K562 (cell line): ENCODE measurements at regions not wholly inside any gene's neighbourhood (a gene's known extent, or its start where the extent isn't known, plus 50 kb on each side); places are given as distances from the start of the nearest gene placed in this dataset.

ENCODE experiments used
- ATAC-seq: fragments of 200-7000 bp; cut with Tn5 transposase; 3 replicates; pipeline ENCODE4 v1.9.1; 2020; ENCODE audit warnings: moderate library complexity
- BruUV-seq: library from RNA; stranded (reverse); fragments of 400-500 nt; replicated peaks from 2 replicates; lab custom pipeline; 2021; lab: Mats Ljungman, UMichigan
- CTCF ChIA-PET: fragments of 300-600 bp; formaldehyde crosslinking; extraction: SDS; loops from one replicate; lab custom pipeline; 2021; ENCODE audit warnings: low intra/inter-chr PET ratio; lab: Yijun Ruan, JAX
- POLR2A ChIA-PET: fragments of 300-600, 350-650 bp; sonication (Branson Sonifier 250); formaldehyde crosslinking; extraction: SDS; loops from one replicate; lab custom pipeline; 2021; ENCODE audit warnings: antibody characterized with exemption, inconsistent platforms; lab: Yijun Ruan, JAX
- DNase-seq, 4 experiments: peaks; one replicate each; pipeline versions ENCODE4 v3.0.0 to v3.0.0-alpha.2; 2011 to 2018; ENCODE audit warnings: low spot score in 3 of 4, mixed read lengths in 3 of 4; ENCODE audit errors: extremely low read depth in 1 of 4
- FAIRE-seq: peaks from 2 replicates; lab custom pipeline; 2011; peaks lifted over from hg19 to GRCh38; lab: Jason Lieb, UNC
- H2AFZ ChIP-seq: 2 replicates; pipeline ENCODE4 v1.6.0; 2011; ENCODE audit warnings: low read depth, low read length, control low read depth, inconsistent platforms
- H3K27ac ChIP-seq: fragments of 200-600 bp; 3 replicates; pipeline ENCODE4 v1.8.0; 2011; ENCODE audit warnings: low read depth, mild to moderate bottlenecking, control low read depth, inconsistent platforms, low read length, moderate library complexity, mixed read lengths; ENCODE audit errors: extremely low read depth
- H3K27me3 ChIP-seq, 2 experiments: fragments of 300-600 bp in 1 of 2; 2 replicates in 1 of 2; 3 replicates in 1 of 2; pipeline versions ENCODE4 v1.6.0 to v1.8.0; 2011; ENCODE audit warnings: inconsistent platforms in 2 of 2, low read length in 2 of 2, mild to moderate bottlenecking in 1 of 2, mixed read lengths in 1 of 2, moderate library complexity in 1 of 2; ENCODE audit not compliant: control insufficient read depth in 2 of 2, insufficient read depth in 2 of 2
- H3K36me3 ChIP-seq: fragments of 300-600 bp; 3 replicates; pipeline ENCODE4 v1.8.0; 2011; ENCODE audit warnings: mild to moderate bottlenecking, low read length, inconsistent platforms; ENCODE audit not compliant: control insufficient read depth, insufficient read depth
- H3K4me1 ChIP-seq, 2 experiments: fragments of 200-600 bp in 1 of 2; replicated peaks in 1 of 2; 2 replicates in 1 of 2; 3 replicates in 1 of 2; pipeline versions ENCODE4 v1.5.1 to v1.8.0; 2011; ENCODE audit warnings: inconsistent platforms in 2 of 2, low read length in 2 of 2, mild to moderate bottlenecking in 1 of 2, mixed read lengths in 1 of 2, moderate library complexity in 1 of 2; ENCODE audit not compliant: control insufficient read depth in 2 of 2, insufficient read depth in 2 of 2
- H3K4me2 ChIP-seq: 2 replicates; pipeline ENCODE4 v1.6.1; 2011; ENCODE audit warnings: low read length, control low read depth, inconsistent platforms, mixed read lengths; ENCODE audit not compliant: insufficient read depth
- H3K4me3 ChIP-seq: fragments of 200-600 bp; sonication (generic), shearing (Covaris generic); 2 replicates; pipeline ENCODE4 v1.5.1; 2016; ENCODE audit warnings: control low read depth, inconsistent platforms
- H3K79me2 ChIP-seq: fragments of 200-600 bp; 3 replicates; pipeline ENCODE4 v1.8.0; 2011; ENCODE audit warnings: low read length, inconsistent platforms; ENCODE audit not compliant: control insufficient read depth, insufficient read depth
- H3K9ac ChIP-seq, 2 experiments: 2 replicates each; pipeline versions ENCODE4 v1.6.0 to v1.6.1; 2011; ENCODE audit warnings: low read depth in 2 of 2, low read length in 2 of 2, control low read depth in 1 of 2, inconsistent platforms in 1 of 2, mild to moderate bottlenecking in 1 of 2, mixed read lengths in 1 of 2; ENCODE audit not compliant: insufficient read depth in 1 of 2
- H3K9me1 ChIP-seq: one replicate; pipeline ENCODE4 v1.6.0; 2011; ENCODE audit warnings: inconsistent platforms, mild to moderate bottlenecking, low read length, moderate library complexity; ENCODE audit not compliant: control insufficient read depth, insufficient read depth
- H3K9me3 ChIP-seq: replicated peaks from 2 replicates; pipeline ENCODE4 v1.5.1; 2011; ENCODE audit warnings: low read depth, low read length, inconsistent platforms; ENCODE audit not compliant: control insufficient read depth, insufficient read depth
- H4K20me1 ChIP-seq: replicated peaks from 2 replicates; pipeline ENCODE4 v1.6.1; 2011; ENCODE audit warnings: low read length, inconsistent platforms, mixed read lengths; ENCODE audit not compliant: control insufficient read depth, insufficient read depth
- DDX20 ChIP-seq: fragments of 450-650 bp; IDR thresholded peaks from 2 replicates; pipeline ENCODE4 v1.6.1; 2016; ENCODE audit warnings: missing genetic modification characterization, low read depth, mild to moderate bottlenecking, missing compliant biosample characterization, moderate library complexity
- RBM15 ChIP-seq: fragments of 200-400 bp; formaldehyde crosslinking; IDR thresholded peaks from 2 replicates; pipeline ENCODE4 v1.6.1; 2018; ENCODE audit warnings: mild to moderate bottlenecking, low read length, moderate library complexity; ENCODE audit not compliant: insufficient read depth
- RERE ChIP-seq: sonication (generic); formaldehyde crosslinking; IDR thresholded peaks from 2 replicates; pipeline ENCODE4 v1.8.0; 2023; ENCODE audit warnings: missing genetic modification reagents, mild to moderate bottlenecking, borderline replicate concordance
- in situ Hi-C: fragments of 300-500 bp; cut with MboI; formaldehyde crosslinking; loops from 4 replicates; pipeline ENCODE4 v1.15.0; 2018; ENCODE audit warnings: inconsistent platforms, mixed read lengths
- intact Hi-C: fragments of 100-400 bp; cut with micrococcal nuclease; formaldehyde crosslinking; loops from 2 replicates; pipeline ENCODE4 v1.14.2; 2022

- FAIRE-seq (no peak), DNase-seq (no peak)
- Histone ChIP-seq H4K20me1 (no peaks in the 10 kb centered on the region), H3K27me3 (no peaks in the 10 kb centered on the region), H3K79me2 (no peaks in the 10 kb centered on the region), H3K4me2 (no peak overlapping the region)
- POLR2A ChIA-PET, result no interaction called here
- BruUV-seq, result no TSS peak
- TF ChIP-seq DDX20 (tag), result no peak
- TF ChIP-seq RERE, result no peak
- TF ChIP-seq RBM15, result no peak
- TF ChIP-seq, all 486 proteins: peak for 0
- in situ Hi-C loops (no loop called here), intact Hi-C loops (no loop called here)
- Histone ChIP-seq H3K27ac (no peak overlapping the region), H3K4me1 (no peaks in the 10 kb centered on the region), H3K9me3 (no peaks in the 10 kb centered on the region), H3K4me3 (no peak overlapping the region), H2AFZ (no peak overlapping the region), H3K9me1 (no peaks in the 10 kb centered on the region), H3K36me3 (no peaks in the 10 kb centered on the region), H3K9ac (no peak overlapping the region)
- CTCF ChIA-PET, result no interaction called here
- no peak for ATAC-seq
These were observed 439.3 kb upstream of the CDH8 start for GRCh38 chr16:62475573-62475972.
